ENCODE measurements at regions not wholly inside any gene's neighbourhood (a gene's known extent, or its start where the extent isn't known, plus 50 kb on each side); places are given as distances from the start of the nearest gene placed in this dataset.

GRCh38 chr15:25937796-25938195 lies 74.7 kb upstream of the ATP10A start:
- Histone ChIP-seq H3K4me3 (no peak overlapping the region), H3K9me3 (no peaks in the 10 kb centered on the region), H3K4me1 (ENCODE audit: insufficient read depth) (no peaks in the 10 kb centered on the region), H3K27ac (no peak overlapping the region), H3K36me3 (no peaks in the 10 kb centered on the region), H3K27me3 (no peaks in the 10 kb centered on the region)
- DNase-seq, result no peak
- intact Hi-C loops (cut with DNase I), result no loop called here
- TF ChIP-seq CTCF (IDR thresholded peaks at IDR 0.05) (no peak), POLR2A (IDR thresholded peaks at IDR 0.05) (no peak), EP300 (IDR thresholded peaks at IDR 0.05) (no peak)

DNA sequence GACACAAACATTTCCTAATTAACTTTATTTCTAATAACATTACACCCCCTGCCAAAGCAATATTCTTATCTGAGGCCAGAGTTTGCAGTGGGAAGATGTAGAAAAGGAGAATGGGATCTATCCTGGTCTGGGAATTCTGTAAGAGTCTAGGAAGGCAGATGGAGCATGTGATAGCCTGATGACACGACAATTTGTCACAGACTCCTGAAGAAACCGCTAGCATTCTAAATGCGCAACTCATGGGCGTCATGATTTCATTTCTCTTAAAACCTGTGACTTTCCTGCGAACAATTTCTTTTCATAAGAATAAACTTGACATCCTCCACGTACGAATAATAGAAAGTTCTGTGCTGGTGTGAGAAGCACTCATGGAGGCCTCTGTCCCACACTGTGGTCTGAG lies 72.9 kb upstream of the ATP10A start:
- Histone ChIP-seq H3K4me3 (no peak overlapping the region), H3K36me3 (no peaks in the 10 kb centered on the region), H3K4me1 (ENCODE audit: insufficient read depth) (no peaks in the 10 kb centered on the region), H3K9me3 (no peaks in the 10 kb centered on the region), H3K27me3 (no peaks in the 10 kb centered on the region), H3K27ac (no peak overlapping the region)
- 79 to 90% (median 83%) methylated on average over 7 of the region's 7 CpGs for WGBS, 3 donors
- DNase-seq, result no peak
- intact Hi-C loops (cut with DNase I), result no loop called here
- TF ChIP-seq CTCF (IDR thresholded peaks at IDR 0.05), result no peak
- no peak for TF ChIP-seq POLR2A (IDR thresholded peaks at IDR 0.05)
- TF ChIP-seq EP300 (IDR thresholded peaks at IDR 0.05), result no peak

GRCh38 chr15:25933456-25934158 lies 70.5 kb upstream of the ATP10A start:
- Histone ChIP-seq H3K27ac (no peak overlapping the region), H3K27me3 (no peaks in the 10 kb centered on the region), H3K36me3 (no peaks in the 10 kb centered on the region), H3K4me3 (no peak overlapping the region), H3K4me1 (ENCODE audit: insufficient read depth) (no peaks in the 10 kb centered on the region), H3K9me3 (no peaks in the 10 kb centered on the region)
- 12 to 15% (median 14%) methylated on average over 23 of the region's 23 CpGs for WGBS, 3 donors
- TF ChIP-seq EP300 (IDR thresholded peaks at IDR 0.05) (no peak), POLR2A (IDR thresholded peaks at IDR 0.05) (no peak), CTCF (IDR thresholded peaks at IDR 0.05) (peak in 2 of 3 donors; percentile 35 to 37)
- DNase-seq, result peak; percentile 12 to 64 (median 48)
- intact Hi-C loops (cut with DNase I), result no loop called here

DNA sequence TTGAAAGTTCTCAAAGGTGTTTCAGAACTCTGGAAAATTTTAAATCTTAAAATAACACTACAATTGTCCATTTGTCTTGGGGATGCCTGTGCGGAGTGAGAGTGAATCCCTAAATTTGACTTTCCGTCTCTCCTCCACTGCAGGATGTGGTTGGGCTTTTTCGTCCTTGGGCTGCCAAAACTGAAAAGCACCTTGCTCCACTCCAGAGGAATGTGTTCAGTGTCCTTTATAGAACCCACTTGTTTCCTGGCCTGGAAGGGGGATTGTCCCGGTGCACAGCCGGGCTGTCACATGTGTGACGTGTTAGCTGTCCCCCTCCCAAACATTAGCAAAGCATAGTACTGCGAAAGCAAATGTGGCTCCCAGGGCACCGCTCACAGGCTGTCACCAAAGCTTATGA lies 69.6 kb upstream of the ATP10A start:
- intact Hi-C loops (cut with DNase I), result no loop called here
- TF ChIP-seq POLR2A (IDR thresholded peaks at IDR 0.05) (no peak), CTCF (IDR thresholded peaks at IDR 0.05) (no peak), EP300 (IDR thresholded peaks at IDR 0.05) (no peak)
- H3K36me3 ChIP-seq, result no peaks in the 10 kb centered on the region
- H3K4me1 ChIP-seq (ENCODE audit: insufficient read depth), result no peaks in the 10 kb centered on the region
- no peak overlapping the region for H3K27ac ChIP-seq
- no peak for DNase-seq
- H3K4me3 ChIP-seq, result no peak overlapping the region
- H3K27me3 ChIP-seq, result no peaks in the 10 kb centered on the region
- H3K9me3 ChIP-seq, result no peaks in the 10 kb centered on the region
- 62 to 71% (median 70%) methylated on average over 8 of the region's 8 CpGs for WGBS, 3 donors
